ENCODE measurements at regions not wholly inside any gene's neighbourhood (a gene's known extent, or its start where the extent isn't known, plus 50 kb on each side); places are given as distances from the start of the nearest gene placed in this dataset.

DNA sequence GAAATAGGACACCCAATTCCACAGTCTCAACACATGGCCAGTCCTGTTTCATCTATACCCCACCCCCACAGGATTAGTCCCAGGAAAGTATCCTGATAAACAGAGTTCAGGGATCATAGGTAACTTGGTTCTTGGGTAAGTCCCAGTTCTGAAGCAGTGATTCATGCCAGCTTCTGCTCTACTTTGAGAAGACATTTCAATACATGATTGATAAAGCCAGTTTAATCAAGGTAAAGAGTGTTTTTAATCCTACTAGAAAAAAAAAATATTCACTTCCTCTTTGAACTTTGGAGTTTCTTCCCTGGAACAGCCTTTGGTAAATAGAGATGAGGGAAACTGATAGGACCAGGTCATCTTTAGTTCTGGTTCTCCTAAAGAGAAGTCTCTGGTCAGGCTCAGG lies 142.4 kb downstream of the TLR5 start:
- no peak overlapping the region for H2AFZ ChIP-seq (ENCODE audit: low read depth, low read length)
- H3K79me2 ChIP-seq (ENCODE audit: control insufficient read depth, insufficient read depth, low read length) = no peaks in the 10 kb centered on the region
- CTCF ChIA-PET (ENCODE audit: low intra/inter-chr PET ratio) = no interaction called here
- no peak overlapping the region for H3K4me2 ChIP-seq (ENCODE audit: insufficient read depth, low read length)
- H3K9me3 ChIP-seq (replicated peaks; ENCODE audit: control insufficient read depth, insufficient read depth, low read depth, low read length) = no peaks in the 10 kb centered on the region
- in situ Hi-C loops (cut with MboI) (no loop called here), intact Hi-C loops (cut with micrococcal nuclease) (no loop called here)
- no peaks in the 10 kb centered on the region for H3K36me3 ChIP-seq (ENCODE audit: control insufficient read depth, insufficient read depth, low read length)
- H3K9me1 ChIP-seq (ENCODE audit: control insufficient read depth, insufficient read depth, low read length) = no peaks in the 10 kb centered on the region
- H3K27me3 ChIP-seq (ENCODE audit: control insufficient read depth in 2 of 2, insufficient read depth in 2 of 2, low read length in 2 of 2) = peaks cover 8 to 25% of the 10 kb centered on the region in 2 experiments
- no peak for ATAC-seq
- no peak for TF ChIP-seq ARID1B (IDR thresholded peaks at IDR 0.05)
- no peak for TF ChIP-seq ZNF77 (CRISPR knock-in tag; IDR thresholded peaks at IDR 0.05)
- TF ChIP-seq ETS2 (tag; IDR thresholded peaks at IDR 0.05; ENCODE audit: borderline replicate concordance, poor library complexity, severe bottlenecking) = no peak
- TF ChIP-seq NR2C2 (CRISPR knock-in tag; IDR thresholded peaks at IDR 0.05) = no peak
- no peak for TF ChIP-seq NR2C2 (tag; IDR thresholded peaks at IDR 0.05)
- no peak overlapping the region for H3K9ac ChIP-seq (ENCODE audit: insufficient read depth in 1 of 2, low read depth in 2 of 2, low read length in 2 of 2)
- DNase-seq (ENCODE audit: extremely low read depth in 1 of 4, low spot score in 3 of 4) = no peak
- no peaks in the 10 kb centered on the region for H3K4me1 ChIP-seq (replicated peaks in 1 of 2; ENCODE audit: control insufficient read depth in 2 of 2, insufficient read depth in 2 of 2, low read length in 2 of 2)
- FAIRE-seq = no peak
- H3K4me3 ChIP-seq = no peak overlapping the region
- no peaks in the 10 kb centered on the region for H4K20me1 ChIP-seq (replicated peaks; ENCODE audit: control insufficient read depth, insufficient read depth, low read length)
- no TSS peak for BruUV-seq (replicated peaks)
- POLR2A ChIA-PET = no interaction called here
- no peak overlapping the region for H3K27ac ChIP-seq (ENCODE audit: extremely low read depth, low read depth, low read length)

DNA sequence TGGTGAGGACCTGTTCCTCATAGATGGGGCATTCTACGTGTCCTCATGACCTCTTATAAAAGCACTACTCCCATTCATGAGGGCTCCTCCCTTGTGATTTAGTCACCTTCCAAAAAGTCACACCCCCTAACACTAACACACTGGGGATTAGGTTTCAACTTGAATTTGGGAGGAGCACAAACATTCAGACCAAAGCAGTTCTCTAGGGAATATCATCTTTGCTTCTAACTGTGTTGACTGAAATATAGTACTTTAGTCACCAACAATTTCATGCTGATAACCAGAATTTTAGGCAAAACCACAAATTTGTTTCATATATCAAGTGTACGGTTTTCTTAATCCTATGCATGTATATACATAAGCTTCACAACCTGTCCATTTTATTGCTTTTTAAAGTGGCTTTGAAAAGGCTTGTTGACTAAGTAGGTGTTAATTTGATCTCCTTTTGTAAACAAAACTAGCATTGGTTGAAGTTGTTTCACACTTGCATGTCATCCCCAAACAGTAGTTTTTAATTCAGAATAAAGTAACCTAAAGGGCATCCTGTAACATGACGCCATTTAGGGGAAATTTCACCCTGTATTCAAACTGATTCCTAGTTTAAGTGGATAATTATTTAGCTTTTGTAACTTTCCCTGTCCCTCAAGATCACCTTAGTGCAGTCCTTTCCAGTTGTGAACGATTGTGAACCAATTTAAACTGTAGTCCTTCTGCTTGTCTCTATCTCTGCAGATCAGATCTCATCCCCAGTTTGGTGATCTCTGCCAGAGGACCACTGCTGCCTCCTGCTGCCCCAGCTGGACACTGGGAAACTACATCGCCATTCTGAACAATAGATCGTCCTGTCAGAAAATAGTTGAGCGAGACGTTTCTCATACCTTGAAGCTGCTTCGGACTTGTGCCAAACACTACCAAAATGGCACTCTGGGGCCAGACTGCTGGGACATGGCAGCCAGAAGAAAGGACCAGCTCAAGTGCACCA lies 141.1 kb downstream of the TLR5 start:
- ChIA-PET POLR2A (interaction anchor here (0.6 kb wide), 1 partner anchor 184 kb away, joined by 3 read pairs; no protein-coding TSS in a partner anchor), CTCF (ENCODE audit: low intra/inter-chr PET ratio) (no interaction called here)
- DNase-seq (ENCODE audit: extremely low read depth in 1 of 4, low spot score in 3 of 4) (peak in 1 of 4 experiments; percentile 6), ATAC-seq (peak; percentile 60), FAIRE-seq (peak; percentile 26)
- intact Hi-C loops (cut with micrococcal nuclease) = no loop called here
- Histone ChIP-seq H3K27me3 (ENCODE audit: control insufficient read depth in 2 of 2, insufficient read depth in 2 of 2, low read length in 2 of 2) (peaks cover 14 to 32% of the 10 kb centered on the region in 2 experiments), H3K9me1 (ENCODE audit: control insufficient read depth, insufficient read depth, low read length) (no peaks in the 10 kb centered on the region), H3K4me1 (replicated peaks in 1 of 2; ENCODE audit: control insufficient read depth in 2 of 2, insufficient read depth in 2 of 2, low read length in 2 of 2) (no peaks in the 10 kb centered on the region), H3K36me3 (ENCODE audit: control insufficient read depth, insufficient read depth, low read length) (no peaks in the 10 kb centered on the region), H3K4me2 (ENCODE audit: insufficient read depth, low read length) (no peak overlapping the region), H2AFZ (ENCODE audit: low read depth, low read length) (no peak overlapping the region), H3K9me3 (replicated peaks; ENCODE audit: control insufficient read depth, insufficient read depth, low read depth, low read length) (no peaks in the 10 kb centered on the region), H3K27ac (ENCODE audit: extremely low read depth, low read depth, low read length) (no peak overlapping the region), H3K9ac (ENCODE audit: insufficient read depth in 1 of 2, low read depth in 2 of 2, low read length in 2 of 2) (no peak overlapping the region), H3K4me3 (no peak overlapping the region), H4K20me1 (replicated peaks; ENCODE audit: control insufficient read depth, insufficient read depth, low read length) (no peaks in the 10 kb centered on the region), H3K79me2 (ENCODE audit: control insufficient read depth, insufficient read depth, low read length) (no peaks in the 10 kb centered on the region)
- in situ Hi-C loops (cut with MboI) = no loop called here
- no TSS peak for BruUV-seq (replicated peaks)
- WGBS (ENCODE audit: insufficient coverage, low coverage, missing lambda C conversion rate) = 0% methylated on average over 9 of the region's 9 CpGs
- TF ChIP-seq KLF13 (tag; IDR thresholded peaks at IDR 0.05; ENCODE audit: borderline replicate concordance, low read depth) (no peak), YBX1 (IDR thresholded peaks at IDR 0.05) (no peak), TCF7 (IDR thresholded peaks at IDR 0.05; ENCODE audit: borderline replicate concordance) (no peak), TAF9B (IDR thresholded peaks at IDR 0.05; ENCODE audit: partially characterized antibody) (no peak), PHF8 (IDR thresholded peaks at IDR 0.05; ENCODE audit: borderline replicate concordance, low read length) (no peak), RAD21 (CRISPR knock-in tag; conservative IDR thresholded peaks at IDR 0.05 in 1 of 2, IDR thresholded peaks at IDR 0.05 in 1 of 2) (peak; percentile 45 to 47), CREB1 (IDR thresholded peaks at IDR 0.05) (no peak), CREB1 (CRISPR knock-in tag; IDR thresholded peaks at IDR 0.05) (no peak), CTCF (IDR thresholded peaks at IDR 0.05 in 2 of 3, conservative IDR thresholded peaks at IDR 0.05 in 1 of 3; ENCODE audit: insufficient read depth in 2 of 3, low read depth in 1 of 3, low read length in 3 of 3) (peak; percentile 27 to 44 (median 42); a peak in 2 of 6 replicates), ZNF24 (IDR thresholded peaks at IDR 0.05) (no peak)
